ENCODE measurements at regions not wholly inside any gene's neighbourhood (a gene's known extent, or its start where the extent isn't known, plus 50 kb on each side); places are given as distances from the start of the nearest gene placed in this dataset.
"Not testable (repeated sequence)": the region's sequence is repeated elsewhere in the genome, so short reads cannot be mapped to it uniquely, and the experiment has no call there.

GRCh38 chr3:106305127-106305526 lies 436.3 kb upstream of the CBLB start:
- DNase-seq (ENCODE audit: low read depth, low spot score): no peak
- no peak overlapping the region for H3K4me3 ChIP-seq (ENCODE audit: low read length)

GRCh38 chr3:106305882-106306435 lies 437.1 kb upstream of the CBLB start:
- DNase-seq (ENCODE audit: low read depth, low spot score): no peak

GRCh38 chr3:106309274-106309673 lies 440.5 kb upstream of the CBLB start:
- no peak for DNase-seq (ENCODE audit: low read depth, low spot score)
- H3K4me3 ChIP-seq (ENCODE audit: low read length): no peak overlapping the region

More at GRCh38 chr3:106305882-106306435, 437.1 kb upstream of the CBLB start:
- H3K4me3 ChIP-seq (ENCODE audit: low read length): no peak overlapping the region

GRCh38 chr3:106309798-106310197 lies 441.0 kb upstream of the CBLB start:
- H3K4me3 ChIP-seq (ENCODE audit: low read length); DNase-seq (ENCODE audit: low read depth, low spot score): not testable (repeated sequence)

- no peak overlapping the region for H3K4me3 ChIP-seq (ENCODE audit: low read length)
- peak; percentile 55 for DNase-seq (ENCODE audit: low read depth, low spot score)
These were observed 448.6 kb upstream of the CBLB start for GRCh38 chr3:106317141-106318055.

- not testable (repeated sequence) for H3K4me3 ChIP-seq (ENCODE audit: low read length); DNase-seq (ENCODE audit: low read depth, low spot score)
These were observed 452.6 kb upstream of the CBLB start for GRCh38 chr3:106321438-106321837.

GRCh38 chr3:106323586-106323985 lies 454.8 kb upstream of the CBLB start:
- no peak for DNase-seq (ENCODE audit: low read depth, low spot score)
- H3K4me3 ChIP-seq (ENCODE audit: low read length): no peak overlapping the region

GRCh38 chr3:106326941-106327695 lies 458.3 kb upstream of the CBLB start:
- no peak for DNase-seq (ENCODE audit: low read depth, low spot score)

GRCh38 chr3:106327696-106328025 lies 458.8 kb upstream of the CBLB start:
- H3K4me3 ChIP-seq (ENCODE audit: low read length): no peak overlapping the region
- DNase-seq (ENCODE audit: low read depth, low spot score): no peak

More at GRCh38 chr3:106326941-106327695, 458.3 kb upstream of the CBLB start:
- H3K4me3 ChIP-seq (ENCODE audit: low read length): no peak overlapping the region

- DNase-seq (ENCODE audit: low read depth, low spot score): peak; percentile 23
- H3K4me3 ChIP-seq (ENCODE audit: low read length): no peak overlapping the region
These were observed 459.4 kb upstream of the CBLB start for GRCh38 chr3:106328224-106328623.

- H3K4me3 ChIP-seq (ENCODE audit: low read length): no peak overlapping the region
- no peak for DNase-seq (ENCODE audit: low read depth, low spot score)
These were observed 460.7 kb upstream of the CBLB start for GRCh38 chr3:106329521-106329920.

- H3K4me3 ChIP-seq (ENCODE audit: low read length): no peak overlapping the region
- no peak for DNase-seq (ENCODE audit: low read depth, low spot score)
These were observed 462.8 kb upstream of the CBLB start for GRCh38 chr3:106331636-106332035.

- no peak overlapping the region for H3K4me3 ChIP-seq (ENCODE audit: low read length)
- DNase-seq (ENCODE audit: low read depth, low spot score): no peak
These were observed 463.3 kb upstream of the CBLB start for GRCh38 chr3:106332129-106332528.

- DNase-seq (ENCODE audit: low read depth, low spot score): no peak
- H3K4me3 ChIP-seq (ENCODE audit: low read length): no peak overlapping the region
These were observed 464.1 kb upstream of the CBLB start for GRCh38 chr3:106332884-106333283.

GRCh38 chr3:106333911-106334618 lies 465.3 kb upstream of the CBLB start:
- no peak overlapping the region for H3K4me3 ChIP-seq (ENCODE audit: low read length)
- no peak for DNase-seq (ENCODE audit: low read depth, low spot score)

GRCh38 chr3:106336619-106337018 lies 467.8 kb upstream of the CBLB start:
- no peak for DNase-seq (ENCODE audit: low read depth, low spot score)
- H3K4me3 ChIP-seq (ENCODE audit: low read length): no peak overlapping the region

GRCh38 chr3:106337116-106337515 lies 468.3 kb upstream of the CBLB start:
- H3K4me3 ChIP-seq (ENCODE audit: low read length): no peak overlapping the region
- DNase-seq (ENCODE audit: low read depth, low spot score): no peak

- DNase-seq (ENCODE audit: low read depth, low spot score): no peak
- H3K4me3 ChIP-seq (ENCODE audit: low read length): no peak overlapping the region
These were observed 469.9 kb upstream of the CBLB start for GRCh38 chr3:106338582-106339214.

- H3K4me3 ChIP-seq (ENCODE audit: low read length): no peak overlapping the region
- DNase-seq (ENCODE audit: low read depth, low spot score): no peak
These were observed 470.7 kb upstream of the CBLB start for GRCh38 chr3:106339551-106339950.
